Skin of body (tissue), 1 donor: ENCODE measurements at regions not wholly inside any gene's neighbourhood (a gene's known extent, or its start where the extent isn't known, plus 50 kb on each side); places are given as distances from the start of the nearest gene placed in this dataset.
A peak's percentile ranks its signal among the peaks of the same experiment; 100 is the strongest.

ENCODE experiments used
- DNase-seq: peaks from one replicate; lab custom pipeline; 2025; lab: John Stamatoyannopoulos, UW

GRCh38 chr13:22000191-22000590, 329.3 kb downstream of the FGF9 start:
- DNase-seq: no peak

- DNase-seq: no peak
Measured at GRCh38 chr13:22001336-22001735, 330.5 kb downstream of the FGF9 start.

GRCh38 chr13:22002893-22003292, 332.0 kb downstream of the FGF9 start:
- DNase-seq: no peak

- no peak for DNase-seq
Measured at GRCh38 chr13:22009500-22009899, 338.6 kb downstream of the FGF9 start.

- DNase-seq: no peak
Measured at GRCh38 chr13:22009937-22010336, 339.1 kb downstream of the FGF9 start.

GRCh38 chr13:22012686-22013085, 341.8 kb downstream of the FGF9 start:
- DNase-seq: no peak

GRCh38 chr13:22014469-22014868, 343.6 kb downstream of the FGF9 start:
- no peak for DNase-seq

GRCh38 chr13:22017226-22017625, 346.4 kb downstream of the FGF9 start:
- no peak for DNase-seq

GRCh38 chr13:22018076-22018835, 347.4 kb downstream of the FGF9 start:
- peak; percentile 69 for DNase-seq

GRCh38 chr13:22018836-22019210, 347.9 kb downstream of the FGF9 start:
- no peak for DNase-seq

GRCh38 chr13:22024381-22024994, 353.6 kb downstream of the FGF9 start:
- no peak for DNase-seq

- DNase-seq: no peak
Measured at GRCh38 chr13:22027566-22027965, 356.7 kb downstream of the FGF9 start.

- DNase-seq: no peak
Measured at GRCh38 chr13:22028831-22029230, 358.0 kb downstream of the FGF9 start.

GRCh38 chr13:22030321-22030720, 359.4 kb downstream of the FGF9 start:
- no peak for DNase-seq

GRCh38 chr13:22031702-22032286, 360.9 kb downstream of the FGF9 start:
- peak; percentile 49 for DNase-seq

GRCh38 chr13:22032905-22033304, 362.0 kb downstream of the FGF9 start:
- no peak for DNase-seq

- no peak for DNase-seq
Measured at GRCh38 chr13:22039961-22040360, 369.1 kb downstream of the FGF9 start.

GRCh38 chr13:22040810-22041364, 370.0 kb downstream of the FGF9 start:
- DNase-seq: no peak

- no peak for DNase-seq
Measured at GRCh38 chr13:22041741-22042140, 370.9 kb downstream of the FGF9 start.

GRCh38 chr13:22047082-22047784, 376.4 kb downstream of the FGF9 start:
- no peak for DNase-seq

GRCh38 chr13:22047785-22048104, 376.9 kb downstream of the FGF9 start:
- DNase-seq: no peak

GRCh38 chr13:22049384-22049783, 378.5 kb downstream of the FGF9 start:
- DNase-seq: peak; percentile 47
